AG04449 (cell line): ENCODE measurements at regions not wholly inside any gene's neighbourhood (a gene's known extent, or its start where the extent isn't known, plus 50 kb on each side); places are given as distances from the start of the nearest gene placed in this dataset.
"Not testable (repeated sequence)": the region's sequence is repeated elsewhere in the genome, so short reads cannot be mapped to it uniquely, and the experiment has no call there.

Experiments used
- CTCF ChIA-PET: fragments of 350-600 bp; formaldehyde crosslinking; extraction: SDS; loops from one replicate; lab custom pipeline; 2021; ENCODE audit warnings: antibody characterized with exemption; lab: Yijun Ruan, JAX
- POLR2A ChIA-PET: fragments of 400-600, 350-600 bp; formaldehyde crosslinking; extraction: SDS; loops from one replicate; lab custom pipeline; 2020; ENCODE audit warnings: antibody characterized with exemption, inconsistent platforms; lab: Yijun Ruan, JAX
- DNase-seq: peaks from one replicate; pipeline ENCODE4 v3.0.0-alpha.2; 2010; ENCODE audit warnings: low read depth, low spot score
- H3K4me3 ChIP-seq: 2 replicates; pipeline ENCODE4 v1.5.1; 2011; ENCODE audit warnings: low read depth, mild to moderate bottlenecking, control low read depth, low read length
- CTCF ChIP-seq: IDR thresholded peaks from one replicate; pipeline ENCODE4 v1.5.1; 2011; ENCODE audit warnings: mild to moderate bottlenecking, moderate library complexity, low read length, control low read depth, inconsistent platforms; ENCODE audit not compliant: insufficient read depth; ENCODE audit errors: missing control alignments

GRCh38 chr9:135307300-135307699, 172.3 kb upstream of the PPP1R26 start:
- CTCF ChIA-PET, result no interaction called here
- no peak for TF ChIP-seq CTCF
- no peak overlapping the region for H3K4me3 ChIP-seq
- POLR2A ChIA-PET, result no interaction called here
- no peak for DNase-seq

GRCh38 chr9:135307919-135308318, 171.7 kb upstream of the PPP1R26 start:
- DNase-seq, CTCF ChIA-PET, POLR2A ChIA-PET, H3K4me3 ChIP-seq: not testable (repeated sequence)

- DNase-seq, result no peak
- TF ChIP-seq CTCF, result no peak
- ChIA-PET POLR2A (no interaction called here), CTCF (no interaction called here)
- no peak overlapping the region for H3K4me3 ChIP-seq
These were observed 170.5 kb upstream of the PPP1R26 start for GRCh38 chr9:135308821-135309762.

- POLR2A ChIA-PET, result no interaction called here
- CTCF ChIA-PET, result no interaction called here
- DNase-seq, result no peak
- no peak overlapping the region for H3K4me3 ChIP-seq
- TF ChIP-seq CTCF, result no peak
These were observed 169.8 kb upstream of the PPP1R26 start for GRCh38 chr9:135309763-135310125.

GRCh38 chr9:135310134-135310533, 169.4 kb upstream of the PPP1R26 start:
- no peak overlapping the region for H3K4me3 ChIP-seq
- TF ChIP-seq CTCF, result no peak
- ChIA-PET POLR2A (no interaction called here), CTCF (interaction anchor here (1.0 kb wide), 1 partner anchor 11 kb away, joined by 3 read pairs; no protein-coding TSS in a partner anchor)
- no peak for DNase-seq

GRCh38 chr9:135315572-135315971, 164.0 kb upstream of the PPP1R26 start:
- ChIA-PET CTCF (no interaction called here), POLR2A (no interaction called here)
- H3K4me3 ChIP-seq, result no peak overlapping the region
- no peak for DNase-seq
- TF ChIP-seq CTCF, result no peak

- CTCF ChIA-PET, result no interaction called here
- POLR2A ChIA-PET, result no interaction called here
These were observed 159.3 kb upstream of the PPP1R26 start for GRCh38 chr9:135320331-135320730.

More at GRCh38 chr9:135320331-135320730, 159.3 kb upstream of the PPP1R26 start:
- no peak for DNase-seq
- H3K4me3 ChIP-seq, result no peak overlapping the region
- TF ChIP-seq CTCF, result no peak
